ENCODE measurements at regions not wholly inside any gene's neighbourhood (a gene's known extent, or its start where the extent isn't known, plus 50 kb on each side); places are given as distances from the start of the nearest gene placed in this dataset.

DNA sequence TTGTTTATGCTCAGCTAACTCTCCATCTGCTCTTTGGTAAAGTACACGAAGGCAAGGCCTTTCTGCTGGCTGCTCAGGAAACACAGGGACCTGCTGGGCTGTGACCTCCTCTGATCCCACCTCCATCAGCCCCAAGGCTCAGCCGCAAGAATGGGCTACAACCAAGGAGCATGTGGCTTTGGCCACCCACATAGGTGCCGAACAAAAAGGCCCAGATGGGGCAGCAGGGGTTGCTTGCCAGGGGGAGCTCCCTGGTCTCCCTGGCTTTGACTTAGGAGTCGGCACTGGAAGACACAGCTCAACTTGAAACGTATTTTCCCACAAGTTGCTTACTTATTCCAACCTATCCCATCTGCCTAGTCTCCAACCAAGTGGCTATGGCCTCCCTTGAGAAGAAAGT, 461.1 kb downstream of the ICE1 start:
- intact Hi-C loops (cut with DNase I), result loop anchor here (10.0 kb wide), 1 partner anchor 389 kb away; no protein-coding TSS in a partner anchor
- no peak for DNase-seq
- 73 to 75% methylated on average over 4 to 5 of the region's 5 CpGs for WGBS, 2 donors

DNA sequence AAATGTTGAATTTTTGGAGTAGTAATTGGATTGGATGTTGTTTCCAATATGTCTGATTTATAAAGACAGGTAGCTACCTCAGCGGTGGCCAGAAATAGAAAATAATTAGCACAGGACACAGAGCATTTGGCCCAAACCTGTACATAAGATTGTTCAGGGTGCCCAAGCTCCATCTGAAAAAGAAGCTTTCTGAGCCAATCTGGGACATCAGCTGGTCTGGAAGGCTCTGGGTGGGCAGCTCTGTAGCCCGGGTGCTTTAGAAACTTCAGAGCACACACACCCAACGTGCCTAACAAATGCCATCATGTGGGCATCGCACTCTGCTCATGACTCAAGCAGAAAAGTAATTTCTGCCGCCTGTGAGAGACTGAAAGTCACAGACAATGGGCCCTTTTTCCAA, 460.7 kb downstream of the ICE1 start:
- H3K9me3 ChIP-seq, result no peaks in the 10 kb centered on the region
- H3K27ac ChIP-seq, result no peak overlapping the region
- no peak for DNase-seq
- intact Hi-C loops (cut with DNase I), result loop anchor here (10.0 kb wide), 1 partner anchor 388 kb away; no protein-coding TSS in a partner anchor
- TF ChIP-seq POLR2A (IDR thresholded peaks at IDR 0.05), result no peak
- peaks cover 0 to 5% of the 10 kb centered on the region in 2 donors for H3K4me1 ChIP-seq
- no peaks in the 10 kb centered on the region for H3K36me3 ChIP-seq
- 77 to 80% methylated on average over 5 of the region's 5 CpGs for WGBS, 2 donors
- no peaks in the 10 kb centered on the region for H3K27me3 ChIP-seq
- no peak overlapping the region for H3K4me3 ChIP-seq (replicated peaks in 1 of 3)

More for the DNA sequence above, 461.1 kb downstream of the ICE1 start:
- Histone ChIP-seq H3K4me1 (peaks cover 0 to 5% of the 10 kb centered on the region in 2 donors), H3K27ac (no peak overlapping the region), H3K4me3 (replicated peaks in 1 of 3) (no peak overlapping the region), H3K9me3 (no peaks in the 10 kb centered on the region), H3K27me3 (no peaks in the 10 kb centered on the region), H3K36me3 (no peaks in the 10 kb centered on the region)
- TF ChIP-seq POLR2A (IDR thresholded peaks at IDR 0.05), result no peak
- TF ChIP-seq, protein P1, sequence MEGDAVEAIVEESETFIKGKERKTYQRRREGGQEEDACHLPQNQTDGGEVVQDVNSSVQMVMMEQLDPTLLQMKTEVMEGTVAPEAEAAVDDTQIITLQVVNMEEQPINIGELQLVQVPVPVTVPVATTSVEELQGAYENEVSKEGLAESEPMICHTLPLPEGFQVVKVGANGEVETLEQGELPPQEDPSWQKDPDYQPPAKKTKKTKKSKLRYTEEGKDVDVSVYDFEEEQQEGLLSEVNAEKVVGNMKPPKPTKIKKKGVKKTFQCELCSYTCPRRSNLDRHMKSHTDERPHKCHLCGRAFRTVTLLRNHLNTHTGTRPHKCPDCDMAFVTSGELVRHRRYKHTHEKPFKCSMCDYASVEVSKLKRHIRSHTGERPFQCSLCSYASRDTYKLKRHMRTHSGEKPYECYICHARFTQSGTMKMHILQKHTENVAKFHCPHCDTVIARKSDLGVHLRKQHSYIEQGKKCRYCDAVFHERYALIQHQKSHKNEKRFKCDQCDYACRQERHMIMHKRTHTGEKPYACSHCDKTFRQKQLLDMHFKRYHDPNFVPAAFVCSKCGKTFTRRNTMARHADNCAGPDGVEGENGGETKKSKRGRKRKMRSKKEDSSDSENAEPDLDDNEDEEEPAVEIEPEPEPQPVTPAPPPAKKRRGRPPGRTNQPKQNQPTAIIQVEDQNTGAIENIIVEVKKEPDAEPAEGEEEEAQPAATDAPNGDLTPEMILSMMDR (IDR thresholded peaks at IDR 0.05), result no peak

DNA sequence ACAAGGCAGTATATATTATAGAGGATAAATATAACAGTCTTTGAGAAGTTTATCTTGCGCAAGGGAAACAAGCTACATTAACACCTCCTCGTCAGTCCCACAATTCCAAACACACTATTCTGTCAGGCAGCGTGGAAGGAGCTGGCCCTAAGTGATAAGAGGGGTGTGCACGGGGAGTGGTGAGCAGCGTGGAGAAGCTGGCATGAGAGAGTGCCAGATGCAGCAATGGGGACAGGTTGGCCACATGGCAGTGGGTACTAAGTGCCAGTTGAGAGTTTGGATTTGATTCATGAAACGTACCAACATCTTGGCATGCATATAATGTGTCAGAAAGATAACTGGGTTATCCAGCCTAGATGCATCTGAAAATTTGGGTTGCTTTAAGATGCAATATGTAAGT, 460.2 kb downstream of the ICE1 start:
- no peak overlapping the region for H3K4me3 ChIP-seq (replicated peaks in 1 of 3)
- intact Hi-C loops (cut with DNase I), result loop anchor here (10.0 kb wide), 1 partner anchor 388 kb away; no protein-coding TSS in a partner anchor
- no peaks in the 10 kb centered on the region for H3K36me3 ChIP-seq
- no peaks in the 10 kb centered on the region for H3K27me3 ChIP-seq
- peaks cover 0 to 5% of the 10 kb centered on the region in 2 donors for H3K4me1 ChIP-seq
- WGBS, 2 donors, result 77 to 79% methylated on average over 6 of the region's 6 CpGs
- TF ChIP-seq, protein P1 (IDR thresholded peaks at IDR 0.05), result no peak
- no peak for TF ChIP-seq POLR2A (IDR thresholded peaks at IDR 0.05)
- no peaks in the 10 kb centered on the region for H3K9me3 ChIP-seq
- no peak for DNase-seq
- no peak overlapping the region for H3K27ac ChIP-seq

DNA sequence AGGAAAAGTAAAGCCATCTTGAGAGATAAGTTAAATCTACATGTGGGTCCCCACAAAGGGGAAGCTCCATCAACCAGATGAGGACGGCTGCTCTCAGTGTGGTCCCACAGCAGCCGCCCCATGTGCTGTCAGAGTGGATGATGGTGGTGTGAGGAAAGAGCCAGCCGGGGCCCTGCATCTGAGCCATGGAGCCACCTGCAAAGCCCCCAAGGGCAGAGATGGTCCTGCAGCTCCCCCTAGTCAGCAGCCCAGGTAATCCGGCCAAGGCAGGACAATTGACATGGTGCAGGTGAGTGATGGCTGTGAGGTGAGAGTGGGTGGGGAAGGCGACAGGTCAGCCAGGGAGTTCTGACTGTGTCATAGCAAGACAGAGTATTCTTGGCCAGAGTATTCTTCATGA, 458.8 kb downstream of the ICE1 start:
- peak; percentile 5 to 12 for DNase-seq
- no peaks in the 10 kb centered on the region for H3K4me1 ChIP-seq
- no peak overlapping the region for H3K4me3 ChIP-seq (replicated peaks in 1 of 3)
- intact Hi-C loops (cut with DNase I), result loop anchor here (10.0 kb wide), 1 partner anchor 386 kb away; no protein-coding TSS in a partner anchor
- TF ChIP-seq POLR2A (IDR thresholded peaks at IDR 0.05), result no peak
- TF ChIP-seq, protein P1 (IDR thresholded peaks at IDR 0.05), result peak in 3 of 6 experiments; percentile 15 to 34 (median 17)
- WGBS, 2 donors, result 58 to 68% methylated on average over 5 of the region's 5 CpGs
- H3K36me3 ChIP-seq, result no peaks in the 10 kb centered on the region
- no peaks in the 10 kb centered on the region for H3K9me3 ChIP-seq
- H3K27ac ChIP-seq, result no peak overlapping the region
- H3K27me3 ChIP-seq, result no peaks in the 10 kb centered on the region

DNA sequence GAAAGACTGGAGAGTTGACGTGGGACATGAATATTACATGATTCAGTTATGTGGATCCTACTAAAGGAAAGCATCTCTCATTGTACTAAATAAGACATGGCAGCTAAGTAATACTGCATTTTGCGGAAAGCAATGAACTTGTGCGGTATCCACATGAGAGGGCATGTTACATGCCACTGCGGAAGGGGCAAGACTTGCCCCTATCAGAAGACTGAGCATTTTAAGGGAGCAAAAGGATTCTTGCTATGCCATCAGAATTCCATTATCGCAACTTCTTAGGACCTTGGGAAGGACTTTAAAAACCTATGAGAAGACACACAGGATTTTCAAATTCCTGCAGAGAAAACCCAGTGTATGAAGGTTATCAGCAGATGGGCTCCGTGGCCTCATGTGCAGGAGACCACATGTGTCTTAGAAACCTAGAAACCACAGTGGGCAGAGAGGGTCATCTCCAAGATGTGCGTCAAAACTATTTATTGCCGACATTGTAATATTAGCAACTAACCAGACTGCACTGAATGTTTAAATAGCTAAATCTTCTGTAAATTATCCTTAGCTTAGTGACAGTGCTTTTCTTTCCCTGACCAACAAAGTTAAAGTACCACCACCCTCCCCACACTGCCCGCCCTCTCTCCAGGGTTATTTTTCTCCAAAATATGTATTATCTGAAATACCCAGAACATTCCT, 457.7 kb downstream of the ICE1 start:
- no peak for DNase-seq
- H3K9me3 ChIP-seq, result no peaks in the 10 kb centered on the region
- no peak overlapping the region for H3K27ac ChIP-seq
- no peaks in the 10 kb centered on the region for H3K36me3 ChIP-seq
- no peak overlapping the region for H3K4me3 ChIP-seq (replicated peaks in 1 of 3)
- intact Hi-C loops (cut with DNase I), result loop anchor here (10.0 kb wide), 1 partner anchor 385 kb away; no protein-coding TSS in a partner anchor
- no peaks in the 10 kb centered on the region for H3K27me3 ChIP-seq
- WGBS, 2 donors, result 92 to 95% methylated on average over 9 of the region's 9 CpGs
- TF ChIP-seq, protein P1 (IDR thresholded peaks at IDR 0.05), result no peak
- no peak for TF ChIP-seq POLR2A (IDR thresholded peaks at IDR 0.05)
- H3K4me1 ChIP-seq, result no peaks in the 10 kb centered on the region

Data from thyroid gland (tissue), 4 donors.